Aorta (tissue), 5 donors: ENCODE measurements at regions not wholly inside any gene's neighbourhood (a gene's known extent, or its start where the extent isn't known, plus 50 kb on each side); places are given as distances from the start of the nearest gene placed in this dataset.
A peak's percentile ranks its signal among the peaks of the same experiment; 100 is the strongest.

Experiments used
- ATAC-seq: fragments of 200-7000 bp; cut with Tn5 transposase; one replicate; pipeline ENCODE4 v1.9.1; 2022; ENCODE audit warnings: moderate library complexity; ENCODE audit not compliant: low FRiP score
- DNase-seq, 2 donors: peaks; one replicate each; pipeline ENCODE4 v3.0.0-alpha.2; 2020
- H3K27ac ChIP-seq, 2 donors: one replicate each; pipeline ENCODE4 v1.5.1; 2013; ENCODE audit warnings: low read length in 2 of 2, mild to moderate bottlenecking in 2 of 2, moderate library complexity in 2 of 2, control low read depth in 1 of 2, inconsistent platforms in 1 of 2, low read depth in 1 of 2
- H3K27me3 ChIP-seq, 2 donors: one replicate each; pipeline ENCODE4 v1.6.1; 2013; ENCODE audit warnings: control low read depth in 1 of 2, low read length in 1 of 2, mild to moderate bottlenecking in 1 of 2, moderate library complexity in 1 of 2; ENCODE audit not compliant: insufficient read depth in 2 of 2, control insufficient read depth in 1 of 2
- H3K36me3 ChIP-seq, 2 donors: one replicate each; pipeline ENCODE4 v1.6.1; 2013; ENCODE audit warnings: control low read depth in 1 of 2, low read length in 1 of 2, mild to moderate bottlenecking in 1 of 2; ENCODE audit not compliant: insufficient read depth in 2 of 2, control insufficient read depth in 1 of 2
- H3K4me1 ChIP-seq, 2 donors: one replicate each; pipeline ENCODE4 v1.6.1; 2013; ENCODE audit warnings: low read length in 2 of 2, control low read depth in 1 of 2, mild to moderate bottlenecking in 1 of 2, moderate library complexity in 1 of 2; ENCODE audit not compliant: insufficient read depth in 2 of 2, control insufficient read depth in 1 of 2
- H3K4me3 ChIP-seq, 2 donors: one replicate each; pipeline ENCODE4 v1.5.1; 2013; ENCODE audit warnings: low read length in 2 of 2, control low read depth in 1 of 2, mild to moderate bottlenecking in 1 of 2
- H3K9me3 ChIP-seq: one replicate; pipeline ENCODE4 v1.6.1; 2013; ENCODE audit warnings: mild to moderate bottlenecking, low read length; ENCODE audit not compliant: control insufficient read depth
- WGBS, 2 donors: extraction: QIAGEN DNeasy Blood & Tissue Kit; methylation state at CpG; one replicate each; pipeline ENCODE4 v1.1.7; 2013; 5-methylcytosine and 5-hydroxymethylcytosine counted together
- intact Hi-C, 2 donors: fragments of 100-400 bp; cut with DNase I; formaldehyde crosslinking; loops; one replicate each; pipeline versions ENCODE4 v1.14.2 to v1.15.0; 2022
- donor health status: healthy with polysubstance abuse.
- donor health status: Bipolar disorder and iron deficiency.
- donor health status: DM: no; HTN: no; CAD: no.
- donor health status: DM: no; HTN: no; CAD: no.
- donor health status: DM: yes; HTN: yes; CAD: no.

DNA sequence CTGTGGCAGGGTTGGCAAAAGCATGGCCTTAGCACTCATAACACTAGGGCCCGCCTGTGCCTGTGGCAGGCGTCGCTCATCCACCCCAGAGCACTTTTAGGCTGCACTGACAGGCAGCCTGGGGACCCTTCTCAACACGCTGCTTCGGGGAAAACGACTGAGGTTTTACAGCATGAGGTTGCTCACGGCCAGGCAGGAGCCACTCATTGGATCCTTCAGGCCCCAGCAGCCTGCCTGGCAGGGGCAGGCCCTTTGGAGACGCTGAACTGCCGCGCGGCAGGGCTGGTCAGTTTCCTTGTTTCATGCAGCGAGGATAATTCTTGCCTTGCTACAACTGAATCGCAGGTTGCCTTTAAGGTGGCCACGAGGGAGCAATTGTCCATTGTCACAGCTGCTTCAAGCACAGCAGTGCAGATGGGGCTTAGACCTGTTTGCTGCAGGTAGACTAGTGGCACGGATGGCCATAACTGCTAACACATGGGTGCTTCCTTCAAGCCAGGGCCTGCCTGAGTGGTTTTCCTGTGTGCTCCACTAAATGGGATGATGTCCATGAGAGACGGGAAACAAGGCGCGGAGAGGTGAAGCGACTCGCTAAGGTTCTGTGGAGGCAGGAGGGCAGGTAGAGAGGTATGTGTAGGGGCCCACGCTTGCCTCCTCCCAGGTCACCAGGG, 49.9 kb upstream of the HS6ST1 start:
- no peak overlapping the region for H3K27ac ChIP-seq
- peak in 1 of 2 donors; percentile 55 for DNase-seq
- WGBS, 2 donors, result 97% methylated on average over 21 of the region's 21 CpGs

DNA sequence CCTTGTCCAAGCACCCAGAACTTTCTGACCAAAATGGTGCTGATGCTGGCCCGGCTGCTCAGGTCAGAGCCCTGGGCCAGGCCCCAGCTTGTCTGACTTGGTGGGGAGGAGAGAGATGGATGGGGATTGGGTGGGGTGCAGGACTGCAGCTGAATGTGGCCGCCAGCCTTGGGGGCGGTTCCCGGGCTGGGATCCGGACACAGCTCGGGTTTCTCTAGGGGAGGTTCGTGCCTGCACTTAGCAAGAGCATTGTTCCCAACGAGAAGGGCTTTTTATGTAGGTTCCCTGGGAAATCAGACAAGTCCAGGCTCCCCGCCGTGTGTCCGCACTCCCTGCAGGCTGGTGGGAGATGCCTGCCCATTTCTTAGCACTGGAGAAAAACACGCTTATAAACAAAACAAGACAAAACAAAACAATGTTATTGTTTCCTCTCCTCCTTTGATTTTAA, 50.5 kb upstream of the HS6ST1 start:
- Histone ChIP-seq H3K4me1 (no peaks in the 10 kb centered on the region), H3K27me3 (no peaks in the 10 kb centered on the region), H3K36me3 (no peaks in the 10 kb centered on the region), H3K4me3 (no peak overlapping the region), H3K9me3 (no peaks in the 10 kb centered on the region), H3K27ac (no peak overlapping the region)
- peak; percentile 17 for ATAC-seq
- DNase-seq, result peak in 1 of 2 donors; percentile 68
- intact Hi-C loops, result no loop called here
- 59 to 71% methylated on average over 12 of the region's 12 CpGs for WGBS, 2 donors

More for the DNA sequence above, 49.9 kb upstream of the HS6ST1 start:
- Histone ChIP-seq H3K4me1 (no peaks in the 10 kb centered on the region), H3K27me3 (no peaks in the 10 kb centered on the region), H3K36me3 (no peaks in the 10 kb centered on the region), H3K4me3 (no peak overlapping the region), H3K9me3 (no peaks in the 10 kb centered on the region)
- no peak for ATAC-seq
- intact Hi-C loops, result no loop called here

DNA sequence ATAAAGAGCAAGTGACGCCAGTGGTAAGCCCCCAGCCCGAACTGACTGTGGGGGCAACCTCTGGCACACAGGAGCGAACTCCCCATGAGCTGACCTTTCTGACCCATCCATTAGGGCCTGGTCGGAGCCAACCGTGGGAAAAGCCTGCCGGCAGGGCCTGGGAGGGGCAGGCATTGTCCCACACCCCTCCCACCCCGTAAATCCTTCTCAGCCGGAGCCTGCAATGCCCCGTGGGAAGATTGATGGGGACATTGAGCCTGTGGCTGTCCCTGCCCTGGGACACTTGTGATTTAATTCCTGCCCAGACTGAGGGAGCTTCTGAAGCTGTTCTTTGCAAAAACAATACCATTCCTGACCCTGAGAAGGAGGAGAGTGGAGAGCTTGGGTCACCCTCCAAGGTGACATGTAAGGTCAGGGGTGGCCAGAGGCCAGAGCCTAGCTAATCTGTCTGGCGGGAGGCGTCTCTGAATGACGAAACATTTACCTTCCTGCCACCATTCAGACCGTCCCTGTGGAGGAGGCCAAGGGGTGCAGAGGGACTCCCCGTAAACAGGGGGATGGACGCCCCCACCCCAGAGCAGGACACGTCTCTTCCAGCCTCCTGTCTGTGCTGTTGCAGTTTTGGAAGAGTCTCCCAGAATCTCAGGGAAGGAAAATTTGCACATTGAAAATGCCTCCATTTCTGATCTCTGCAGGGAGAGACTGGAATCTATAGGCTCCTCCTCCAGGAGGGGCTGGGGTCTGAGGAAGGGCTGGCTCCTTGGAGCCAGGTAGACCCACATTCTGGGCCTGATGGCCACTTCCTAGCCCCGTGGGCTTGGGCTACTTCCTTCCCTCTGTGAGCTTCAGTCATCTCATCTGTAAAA, 51.2 kb upstream of the HS6ST1 start:
- no peak for ATAC-seq
- H3K27me3 ChIP-seq, result no peaks in the 10 kb centered on the region
- no peaks in the 10 kb centered on the region for H3K4me1 ChIP-seq
- 76% methylated on average over 17 of the region's 17 CpGs for WGBS, 2 donors
- no peaks in the 10 kb centered on the region for H3K36me3 ChIP-seq
- intact Hi-C loops, result no loop called here
- H3K4me3 ChIP-seq, result no peak overlapping the region
- H3K9me3 ChIP-seq, result no peaks in the 10 kb centered on the region
- peak in 1 of 2 donors; percentile 54 for DNase-seq
- H3K27ac ChIP-seq, result no peak overlapping the region

GRCh38 chr2:128370468-128371247, 52.0 kb upstream of the HS6ST1 start:
- WGBS, 2 donors, result 90 to 93% methylated on average over 23 to 27 of the region's 27 CpGs
- Histone ChIP-seq H3K36me3 (no peaks in the 10 kb centered on the region), H3K27ac (no peak overlapping the region), H3K4me1 (no peaks in the 10 kb centered on the region), H3K9me3 (no peaks in the 10 kb centered on the region), H3K27me3 (no peaks in the 10 kb centered on the region), H3K4me3 (no peak overlapping the region)
- intact Hi-C loops, result no loop called here
- DNase-seq (peak in 1 of 2 donors; percentile 63), ATAC-seq (no peak)

GRCh38 chr2:128371248-128371630, 52.6 kb upstream of the HS6ST1 start:
- Histone ChIP-seq H3K9me3 (no peaks in the 10 kb centered on the region), H3K27ac (no peak overlapping the region), H3K4me1 (no peaks in the 10 kb centered on the region), H3K4me3 (no peak overlapping the region), H3K36me3 (no peaks in the 10 kb centered on the region), H3K27me3 (no peaks in the 10 kb centered on the region)
- WGBS, 2 donors, result 93 to 97% methylated on average over 8 of the region's 8 CpGs
- ATAC-seq (no peak), DNase-seq (peak in 1 of 2 donors; percentile 58)
- intact Hi-C loops, result no loop called here

DNA sequence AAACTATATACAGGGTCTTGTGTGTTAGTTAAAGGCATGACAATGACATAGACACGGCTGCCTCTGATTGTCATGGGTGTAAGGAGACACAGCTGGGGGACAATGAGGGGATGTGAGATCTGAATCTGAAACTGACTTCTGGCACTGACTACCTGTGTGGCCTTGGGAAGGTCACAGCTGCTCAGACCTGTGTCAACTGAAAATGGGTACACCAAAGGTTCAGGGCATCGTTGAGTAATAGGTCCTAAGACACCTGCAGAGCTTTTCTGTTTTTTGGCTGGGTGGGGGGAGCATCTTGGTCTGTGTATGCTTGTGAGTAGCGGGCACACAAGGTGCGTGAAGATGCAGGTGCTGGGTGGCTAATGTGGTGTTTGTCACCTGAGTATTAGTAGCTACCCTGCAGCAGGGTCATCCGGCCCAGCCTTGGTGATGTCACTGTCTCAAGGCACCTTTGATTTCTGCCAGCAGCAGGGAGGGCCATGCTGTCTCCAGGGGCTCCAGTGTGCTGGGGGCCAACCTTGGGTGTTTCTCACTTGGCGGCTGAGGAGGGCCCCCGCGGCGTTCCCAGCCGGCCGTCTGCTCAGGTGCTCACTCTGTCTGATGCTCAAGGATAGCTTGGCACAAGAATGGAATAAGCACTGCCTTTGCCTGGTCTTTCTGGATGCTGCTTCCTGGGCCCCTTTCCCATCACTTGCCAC, 53.1 kb upstream of the HS6ST1 start:
- Histone ChIP-seq H3K27ac (no peak overlapping the region), H3K4me1 (no peaks in the 10 kb centered on the region), H3K9me3 (no peaks in the 10 kb centered on the region), H3K27me3 (no peaks in the 10 kb centered on the region), H3K4me3 (no peak overlapping the region), H3K36me3 (no peaks in the 10 kb centered on the region)
- no peak for ATAC-seq
- DNase-seq, result peak in 1 of 2 donors; percentile 52
- WGBS, 2 donors, result 90 to 94% methylated on average over 11 of the region's 11 CpGs
- intact Hi-C loops, result no loop called here

DNA sequence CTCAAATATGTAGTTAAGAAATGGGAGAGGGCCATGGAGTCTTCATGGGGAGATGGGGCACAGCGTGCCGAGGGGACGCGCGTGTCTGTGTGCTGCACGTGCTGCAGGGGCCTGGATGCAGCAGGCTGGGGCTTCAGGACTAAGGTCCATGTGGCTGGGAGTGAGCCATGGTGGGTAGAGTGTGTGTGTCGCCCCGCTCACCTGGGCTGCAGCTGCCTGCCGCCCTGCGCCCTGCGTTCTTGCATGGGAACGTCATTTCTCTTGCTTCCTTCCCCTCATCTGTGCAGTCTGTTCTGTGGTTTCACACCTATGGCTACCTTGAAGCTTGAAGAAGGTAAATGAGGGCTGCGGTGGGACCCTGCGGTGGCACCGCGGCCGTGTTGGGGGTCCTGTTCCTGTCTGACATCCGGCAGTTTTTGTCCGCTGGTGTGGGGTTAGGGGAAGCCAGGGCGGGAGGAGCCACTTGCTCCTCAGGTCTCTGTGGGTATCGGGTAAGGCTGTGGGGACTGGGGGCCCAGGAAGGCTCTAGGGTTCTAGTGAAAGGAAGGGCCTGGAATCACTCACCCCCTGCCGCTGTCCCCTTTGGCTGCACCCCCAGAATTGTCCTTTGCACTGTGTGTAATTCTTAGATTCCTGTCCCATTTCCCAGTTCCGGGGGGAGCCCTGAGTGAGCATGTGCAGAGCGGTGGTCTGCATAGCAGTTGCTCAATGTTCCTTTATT, 54.1 kb upstream of the HS6ST1 start:
- intact Hi-C loops, result no loop called here
- Histone ChIP-seq H3K4me3 (no peak overlapping the region), H3K27me3 (no peaks in the 10 kb centered on the region), H3K4me1 (no peaks in the 10 kb centered on the region), H3K36me3 (no peaks in the 10 kb centered on the region), H3K9me3 (no peaks in the 10 kb centered on the region), H3K27ac (no peak overlapping the region)
- no peak for ATAC-seq
- WGBS, 2 donors, result 95 to 97% methylated on average over 24 of the region's 24 CpGs
- peak in 1 of 2 donors; percentile 65 for DNase-seq
